HG02852 (cell line): ENCODE measurements at regions not wholly inside any gene's neighbourhood (a gene's known extent, or its start where the extent isn't known, plus 50 kb on each side); places are given as distances from the start of the nearest gene placed in this dataset.

Experiments used
- ATAC-seq: cut with Tn5 transposase; IDR thresholded peaks from one replicate; pipeline ENCODE4 v1.9.1; 2021; ENCODE audit warnings: mild to moderate bottlenecking, moderate library complexity; ENCODE audit not compliant: unreplicated experiment

- no peak for ATAC-seq
Observed at GRCh38 chr6:169902070-169902469, 150.6 kb downstream of the ERMARD start.

GRCh38 chr6:169899481-169900145 lies 148.2 kb downstream of the ERMARD start:
- ATAC-seq, result no peak

DNA sequence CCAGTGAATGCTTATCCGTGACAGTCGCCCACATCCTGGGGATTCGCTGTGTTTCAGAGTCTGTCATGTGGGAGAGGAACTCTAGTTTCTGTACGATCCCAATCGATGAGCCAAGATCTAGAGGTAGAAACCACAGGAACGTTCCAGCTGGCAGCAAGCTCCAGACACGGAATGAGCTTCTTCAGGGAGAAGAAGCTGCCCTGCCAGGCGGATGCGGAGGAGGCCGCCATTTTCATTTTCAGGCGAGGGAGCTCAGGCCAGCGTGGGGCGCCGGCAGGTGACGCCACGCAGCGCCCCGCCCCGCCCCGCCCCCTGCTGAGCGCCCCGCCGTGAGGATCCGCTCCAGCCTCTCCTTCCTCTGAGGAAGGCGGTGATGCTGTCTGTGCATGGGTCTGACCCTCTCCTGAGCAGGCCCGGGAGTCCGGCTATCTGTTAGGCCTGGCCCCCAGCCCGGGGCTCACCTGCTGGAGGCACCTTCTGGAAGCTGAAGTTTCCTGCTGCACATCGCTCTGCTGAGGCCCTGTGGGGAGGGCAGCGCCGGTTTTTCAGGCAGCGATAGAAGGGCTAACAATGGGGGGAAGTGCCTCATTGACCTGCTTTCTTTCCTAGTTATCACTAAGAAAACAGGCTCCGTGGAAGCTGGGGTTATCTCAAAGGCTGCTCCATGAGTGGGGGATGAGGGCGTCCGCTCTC lies 147.5 kb downstream of the ERMARD start:
- ATAC-seq, result no peak

- no peak for ATAC-seq
Observed at GRCh38 chr6:169897601-169898358, 146.4 kb downstream of the ERMARD start.

DNA sequence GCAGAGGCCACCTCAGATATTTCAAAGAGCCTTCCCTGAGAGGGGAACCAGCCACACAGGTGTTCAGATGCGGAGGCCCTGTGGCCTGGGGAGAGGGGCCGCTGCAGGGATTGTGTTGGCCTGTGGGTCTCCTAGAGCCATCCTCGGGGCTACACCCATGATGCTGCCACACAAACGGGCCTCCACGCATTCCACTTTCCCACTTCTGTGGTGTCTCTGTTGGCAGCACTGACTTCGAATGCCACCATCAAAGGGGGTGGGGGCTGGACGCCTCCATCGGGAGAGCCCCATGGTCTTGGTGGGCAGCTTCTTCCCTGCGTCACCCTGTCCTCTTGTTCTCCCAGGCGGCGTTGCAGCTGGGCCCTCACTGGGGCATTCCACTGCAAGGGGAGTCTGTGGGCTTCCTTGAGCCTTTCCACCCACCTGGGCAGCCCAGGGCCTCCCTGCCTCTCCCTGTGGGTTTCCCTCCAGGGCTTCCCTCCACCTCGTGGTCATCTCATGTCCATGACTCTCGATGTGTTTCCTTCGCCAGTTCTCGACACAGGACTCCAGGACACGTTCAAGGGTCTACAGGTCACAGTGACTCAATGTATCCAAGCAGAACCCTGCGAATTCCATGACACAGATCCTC lies 145.5 kb downstream of the ERMARD start:
- ATAC-seq, result no peak

- no peak for ATAC-seq
Observed at GRCh38 chr6:169895926-169896761, 144.7 kb downstream of the ERMARD start.

DNA sequence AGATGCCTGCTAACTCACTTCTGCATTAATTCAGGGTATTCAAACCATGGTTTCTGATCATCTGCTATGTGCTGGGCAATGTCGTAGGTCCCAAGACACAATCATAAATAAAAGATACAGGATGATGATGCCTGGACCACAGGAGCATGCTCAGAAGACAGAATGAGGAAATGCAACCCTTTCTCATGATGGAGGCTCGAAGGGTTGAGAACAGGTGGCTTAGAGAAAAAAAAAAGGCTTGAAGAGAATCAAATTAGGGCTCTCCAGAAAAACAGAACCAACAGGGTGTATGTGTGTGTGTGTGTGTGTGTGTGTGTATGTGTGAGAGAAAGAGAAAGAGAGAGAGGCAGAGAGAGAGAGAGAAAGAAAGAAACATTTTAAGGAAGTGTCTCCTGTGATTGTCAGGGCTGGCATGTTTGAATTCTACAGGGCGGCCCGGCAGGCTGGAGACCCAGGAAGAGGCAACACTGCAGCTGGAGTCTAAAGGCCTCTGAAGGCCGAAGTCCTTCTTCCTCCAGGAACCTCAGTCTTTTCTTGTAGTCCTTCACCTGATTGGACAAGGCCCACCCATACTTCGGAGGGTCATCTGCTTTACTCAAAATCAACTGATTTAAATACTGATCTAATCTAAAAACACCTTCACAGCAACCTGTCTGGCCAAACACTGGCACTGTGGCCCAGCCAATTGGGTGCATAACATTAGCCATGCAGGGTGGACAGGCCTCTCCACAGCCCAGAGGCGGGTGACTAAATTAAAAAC lies 143.8 kb downstream of the ERMARD start:
- no peak for ATAC-seq

DNA sequence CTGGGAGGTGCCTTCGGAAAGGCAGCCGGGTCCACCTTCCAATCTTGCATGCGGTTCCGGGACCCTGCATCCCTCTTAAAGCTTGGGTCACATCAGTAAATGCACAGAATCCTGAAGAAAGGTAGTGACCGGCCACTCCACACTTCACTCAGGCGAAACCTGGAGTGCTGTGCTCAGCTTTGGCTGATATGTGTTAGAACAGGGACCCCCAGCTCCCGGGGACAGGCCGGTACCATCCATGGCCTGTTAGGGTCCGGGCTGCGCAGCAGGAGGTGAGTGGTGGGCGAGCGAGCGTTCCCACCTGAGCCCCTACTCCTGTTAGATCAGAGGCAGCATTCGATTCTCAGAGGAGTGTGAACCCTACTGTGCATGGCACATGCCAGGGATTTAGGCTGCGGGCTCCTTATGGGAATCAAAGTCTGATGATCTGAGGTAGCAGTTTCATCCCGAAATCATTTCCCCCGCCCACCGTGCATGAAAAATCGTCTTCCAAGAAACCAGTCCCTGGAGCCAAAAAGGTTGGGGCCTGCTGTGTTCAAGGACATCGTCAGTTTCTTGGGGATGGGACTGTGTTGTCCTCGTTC lies 143.0 kb downstream of the ERMARD start:
- no peak for ATAC-seq

GRCh38 chr6:169893624-169894023 lies 142.2 kb downstream of the ERMARD start:
- no peak for ATAC-seq

DNA sequence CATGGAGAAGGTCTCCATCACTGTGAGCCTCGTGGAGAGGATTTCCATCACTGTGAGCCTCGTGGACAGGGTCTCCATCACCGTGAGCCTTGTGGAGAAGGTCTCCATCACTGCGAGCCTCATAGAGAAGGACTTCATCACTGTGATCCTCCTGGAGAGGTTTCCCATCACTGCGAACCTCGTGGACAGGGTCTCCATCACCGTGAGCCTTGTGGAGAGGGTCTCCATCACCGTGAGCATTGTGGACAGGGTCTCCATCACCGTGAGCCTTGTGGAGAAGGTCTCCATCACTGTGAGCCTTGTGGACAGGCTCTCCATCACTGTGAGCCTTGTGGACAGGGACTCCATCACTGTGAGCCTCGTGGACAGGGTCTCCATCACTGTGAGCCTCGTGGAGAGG lies 140.4 kb downstream of the ERMARD start:
- ATAC-seq, result no peak

DNA sequence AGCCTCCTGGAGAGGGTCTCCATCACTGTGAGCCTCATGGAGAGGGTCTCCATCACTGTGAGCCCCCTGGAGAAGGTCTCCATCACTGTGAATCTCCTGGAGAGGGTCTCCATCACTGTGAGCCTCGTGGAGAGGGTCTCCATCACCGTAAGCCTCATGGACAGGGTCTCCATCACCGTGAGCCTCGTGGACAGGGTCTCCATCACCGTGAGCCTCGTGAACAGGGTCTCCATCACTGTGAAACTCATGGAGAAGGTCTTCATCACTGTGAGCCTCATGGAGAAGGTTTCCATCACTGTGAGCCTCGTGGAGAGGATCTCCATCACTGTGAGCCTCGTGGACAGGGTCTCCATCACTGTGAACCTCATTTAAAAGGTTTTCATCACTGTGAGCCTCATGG lies 140.0 kb downstream of the ERMARD start:
- no peak for ATAC-seq

DNA sequence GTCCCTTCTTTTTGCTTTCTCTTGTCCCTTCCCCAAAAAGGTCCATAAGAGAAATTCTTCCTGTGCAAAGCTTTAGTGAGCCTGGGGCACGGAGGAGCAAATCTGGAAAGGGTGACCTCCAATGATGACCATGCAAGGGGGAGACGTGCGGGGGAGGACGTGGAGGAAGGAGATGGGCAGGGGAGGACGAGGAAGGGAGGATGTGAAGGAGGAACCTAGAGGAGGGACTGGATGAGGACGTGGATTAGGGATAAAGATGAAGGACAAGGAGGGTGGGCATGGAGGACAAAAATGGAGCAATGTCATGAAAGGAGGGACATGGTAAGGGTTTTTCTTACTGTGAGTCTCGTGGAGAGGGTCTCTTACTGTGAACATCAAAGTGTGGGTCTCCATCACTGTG lies 139.5 kb downstream of the ERMARD start:
- no peak for ATAC-seq

- ATAC-seq, result no peak
Observed at GRCh38 chr6:169890049-169890448, 138.6 kb downstream of the ERMARD start.

DNA sequence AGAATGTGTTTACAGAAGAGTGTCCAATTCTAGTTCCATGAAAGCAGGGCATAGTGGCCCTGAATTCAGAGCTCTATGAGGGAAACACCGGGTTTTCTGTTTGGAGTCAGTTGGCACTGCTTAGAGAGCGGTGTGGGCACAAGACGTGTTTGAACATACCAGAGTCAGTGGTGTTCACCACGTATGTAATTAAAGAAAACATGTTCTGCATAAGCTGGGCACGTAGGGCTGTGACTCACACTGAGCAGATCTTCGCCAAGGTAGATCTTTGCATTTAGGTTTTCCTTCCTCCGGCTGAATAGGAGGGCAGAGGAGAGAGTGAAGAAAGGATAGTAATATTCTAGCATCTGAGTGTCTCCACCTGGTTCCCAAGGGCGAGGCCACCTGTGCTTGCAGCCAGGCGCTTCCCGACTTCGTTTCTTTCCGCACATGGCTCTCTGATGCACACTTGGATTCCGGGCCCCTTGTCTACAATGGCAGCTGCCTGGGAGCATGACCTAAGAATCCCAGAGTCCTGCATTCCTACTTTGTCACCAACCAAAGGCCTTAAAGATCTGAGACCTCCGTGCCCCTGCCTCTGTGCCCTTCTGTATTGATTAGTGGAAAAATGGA lies 136.2 kb downstream of the ERMARD start:
- ATAC-seq, result no peak

- ATAC-seq, result no peak
Observed at GRCh38 chr6:169886631-169887227, 135.3 kb downstream of the ERMARD start.

DNA sequence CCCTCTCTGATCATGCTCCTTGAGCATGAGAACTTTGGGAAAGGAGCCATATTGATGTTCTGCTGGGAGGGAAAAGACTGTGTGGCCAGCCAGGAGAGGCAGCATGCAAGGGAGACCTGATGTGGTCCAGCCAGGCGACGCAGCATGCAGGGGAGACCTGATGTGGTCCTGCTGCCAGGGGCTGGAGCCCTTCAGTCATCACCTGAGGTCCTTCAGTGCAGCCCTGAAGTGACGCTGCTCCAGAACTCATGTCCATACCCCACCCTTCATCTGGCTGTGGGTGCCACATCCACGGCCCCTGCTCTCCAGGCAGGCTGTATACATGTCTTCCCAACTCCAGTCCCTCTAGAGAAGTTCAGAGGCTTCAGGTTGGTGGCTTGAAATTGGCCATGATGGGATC lies 134.4 kb downstream of the ERMARD start:
- ATAC-seq, result no peak

DNA sequence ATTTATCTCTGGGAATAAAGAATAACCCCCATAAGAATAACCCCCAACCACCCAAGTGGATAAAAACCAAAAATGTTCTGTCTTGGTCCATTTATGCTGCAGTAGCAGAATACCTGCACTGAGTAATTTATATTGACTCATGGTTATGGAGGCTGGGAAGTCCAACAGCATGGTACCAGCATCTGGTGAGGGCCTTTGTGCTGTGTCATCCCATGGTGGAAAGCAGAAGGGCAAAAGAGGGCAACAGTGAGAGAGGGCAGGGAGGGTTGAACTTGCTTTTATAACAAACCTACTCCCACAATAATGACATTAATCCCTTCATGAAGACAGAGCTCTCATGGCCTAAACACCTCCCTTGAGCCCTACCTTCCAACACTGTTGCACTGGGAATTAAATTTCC lies 133.7 kb downstream of the ERMARD start:
- ATAC-seq, result no peak

DNA sequence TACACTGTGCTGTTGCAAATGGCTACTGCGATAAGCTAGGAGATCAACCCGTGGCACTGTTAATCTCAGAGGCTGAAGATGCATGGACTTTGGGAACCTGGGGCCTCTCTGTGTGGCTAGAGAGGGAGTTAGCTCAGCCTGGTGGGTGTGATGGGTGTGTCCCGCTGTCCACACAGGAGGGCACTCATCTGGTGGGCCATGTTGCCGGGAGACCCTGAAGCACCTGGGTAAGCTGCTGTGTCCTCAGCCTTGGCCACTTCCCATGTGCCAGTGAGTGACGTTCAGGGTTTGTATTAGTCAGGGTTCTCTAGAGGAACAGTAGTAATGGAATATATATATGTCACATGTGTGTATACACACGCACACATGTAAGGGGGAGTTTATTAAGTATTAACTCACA lies 132.7 kb downstream of the ERMARD start:
- ATAC-seq, result no peak

- no peak for ATAC-seq
Observed at GRCh38 chr6:169883316-169883715, 131.9 kb downstream of the ERMARD start.
